H9 (cell line): ENCODE measurements at regions not wholly inside any gene's neighbourhood (a gene's known extent, or its start where the extent isn't known, plus 50 kb on each side); places are given as distances from the start of the nearest gene placed in this dataset.

Experiments used
- DNase-seq: peaks from one replicate; pipeline ENCODE4 v3.0.0-alpha.2; 2017
- H2AFZ ChIP-seq: one replicate; pipeline ENCODE4 v1.6.1; 2013; ENCODE audit warnings: mild to moderate bottlenecking, low read length, control low read depth, moderate library complexity
- H2AK5ac ChIP-seq: 2 replicates; pipeline ENCODE4 v1.6.1; 2013; ENCODE audit warnings: low read length, control low read depth, mixed read lengths; ENCODE audit not compliant: insufficient read length
- H2BK120ac ChIP-seq: one replicate; pipeline ENCODE4 v1.6.1; 2013; ENCODE audit warnings: low read depth, mild to moderate bottlenecking, low read length, control low read depth, inconsistent platforms; ENCODE audit not compliant: poor library complexity, severe bottlenecking
- H2BK12ac ChIP-seq: 2 replicates; pipeline ENCODE4 v1.6.1; 2013; ENCODE audit warnings: low read length, control low read depth, mixed read lengths, low read depth; ENCODE audit not compliant: insufficient read length
- H2BK15ac ChIP-seq: 2 replicates; pipeline ENCODE4 v1.6.1; 2013; ENCODE audit warnings: low read depth, low read length, control low read depth
- H2BK20ac ChIP-seq: one replicate; pipeline ENCODE4 v1.6.1; 2013; ENCODE audit warnings: low read depth, mild to moderate bottlenecking, low read length, control low read depth, inconsistent platforms; ENCODE audit not compliant: poor library complexity, severe bottlenecking
- H2BK5ac ChIP-seq: 2 replicates; pipeline ENCODE4 v1.6.1; 2013; ENCODE audit warnings: low read length, control low read depth, mixed read lengths; ENCODE audit not compliant: insufficient read length
- H3K14ac ChIP-seq: 2 replicates; pipeline ENCODE4 v1.6.1; 2013; ENCODE audit warnings: low read length, control low read depth; ENCODE audit not compliant: insufficient read depth
- H3K18ac ChIP-seq: 2 replicates; pipeline ENCODE4 v1.6.1; 2013; ENCODE audit warnings: low read depth, mild to moderate bottlenecking, mixed read lengths, low read length, control low read depth; ENCODE audit not compliant: insufficient read length
- H3K23ac ChIP-seq: 2 replicates; pipeline ENCODE4 v1.6.1; 2013; ENCODE audit warnings: low read length, control low read depth, mixed read lengths, low read depth; ENCODE audit not compliant: insufficient read length
- H3K23me2 ChIP-seq: 2 replicates; pipeline ENCODE4 v1.6.1; 2013; ENCODE audit warnings: low read depth, mild to moderate bottlenecking, mixed read lengths, low read length, control low read depth; ENCODE audit not compliant: insufficient read length, poor library complexity, severe bottlenecking
- H3K27ac ChIP-seq: 2 replicates; pipeline ENCODE4 v1.5.1; 2013; ENCODE audit warnings: low read length, control low read depth, mixed read lengths, low read depth; ENCODE audit not compliant: insufficient read length
- H3K27me3 ChIP-seq: 2 replicates; pipeline ENCODE4 v1.6.1; 2013; ENCODE audit warnings: low read length, control low read depth, inconsistent platforms; ENCODE audit not compliant: insufficient read depth
- H3K4ac ChIP-seq: 2 replicates; pipeline ENCODE4 v1.6.1; 2013; ENCODE audit warnings: low read depth, mild to moderate bottlenecking, control low read depth, inconsistent platforms, low read length, moderate library complexity
- H3K4me1 ChIP-seq: 2 replicates; pipeline ENCODE4 v1.6.1; 2013; ENCODE audit warnings: low read length, control low read depth, inconsistent platforms; ENCODE audit not compliant: insufficient read depth
- H3K4me2 ChIP-seq: 2 replicates; pipeline ENCODE4 v1.6.1; 2013; ENCODE audit warnings: low read length, control low read depth, mixed read lengths; ENCODE audit not compliant: insufficient read length, insufficient read depth
- H3K56ac ChIP-seq: 2 replicates; pipeline ENCODE4 v1.6.1; 2013; ENCODE audit warnings: low read depth, mild to moderate bottlenecking, mixed read lengths, low read length, control low read depth; ENCODE audit not compliant: insufficient read length
- H3K79me1 ChIP-seq: 2 replicates; pipeline ENCODE4 v1.6.1; 2013; ENCODE audit warnings: low read depth, mild to moderate bottlenecking, moderate library complexity, low read length, control low read depth, inconsistent platforms; ENCODE audit not compliant: insufficient read depth, poor library complexity, severe bottlenecking
- H3K79me2 ChIP-seq: 2 replicates; pipeline ENCODE4 v1.6.1; 2013; ENCODE audit warnings: low read length, control low read depth, inconsistent platforms; ENCODE audit not compliant: insufficient read depth
- H3K9ac ChIP-seq: 2 replicates; pipeline ENCODE4 v1.6.1; 2013; ENCODE audit warnings: low read length, control low read depth, mixed read lengths; ENCODE audit not compliant: insufficient read length; ENCODE audit errors: extremely low read depth
- H3K9me3 ChIP-seq: one replicate; pipeline ENCODE4 v1.6.1; 2013; ENCODE audit warnings: low read depth, low read length, inconsistent platforms; ENCODE audit not compliant: control insufficient read depth
- H3T11ph ChIP-seq: one replicate; pipeline ENCODE4 v1.6.1; 2013; ENCODE audit warnings: mild to moderate bottlenecking, low read length, control low read depth, inconsistent platforms
- H4K20me1 ChIP-seq: one replicate; pipeline ENCODE4 v1.6.1; 2013; ENCODE audit not compliant: control insufficient read depth, insufficient read length, insufficient read depth
- H4K5ac ChIP-seq: 2 replicates; pipeline ENCODE4 v1.6.1; 2013; ENCODE audit warnings: low read depth, mild to moderate bottlenecking, mixed read lengths, low read length, control low read depth; ENCODE audit not compliant: insufficient read length
- H4K8ac ChIP-seq: replicated peaks from 2 replicates; pipeline ENCODE4 v1.6.1; 2013; ENCODE audit warnings: low read length, control low read depth, mixed read lengths, low read depth; ENCODE audit not compliant: insufficient read length
- H4K91ac ChIP-seq: 2 replicates; pipeline ENCODE4 v1.6.1; 2013; ENCODE audit warnings: low read depth, mild to moderate bottlenecking, moderate library complexity, mixed read lengths, low read length, control low read depth; ENCODE audit not compliant: insufficient read length
- H3K27ac Mint-ChIP-seq, 3 experiments: 2 replicates in 2 of 3; 3 replicates in 1 of 3; pipeline ENCODE4 v1.8.0; 2020 to 2021; ENCODE audit warnings: mixed read lengths in 3 of 3, mild to moderate bottlenecking in 1 of 3, moderate library complexity in 1 of 3
- H3K27me3 Mint-ChIP-seq: 2 replicates; pipeline ENCODE4 v1.8.0; 2021; ENCODE audit warnings: low read depth, mild to moderate bottlenecking, moderate library complexity, mixed read lengths
- H3K36me3 Mint-ChIP-seq, 3 experiments: 2 replicates in 2 of 3; 3 replicates in 1 of 3; pipeline ENCODE4 v1.8.0; 2020 to 2021; ENCODE audit warnings: low read depth in 3 of 3, mixed read lengths in 3 of 3; ENCODE audit not compliant: insufficient read depth in 1 of 3
- H3K4me1 Mint-ChIP-seq, 2 experiments: 2 replicates each; pipeline ENCODE4 v1.8.0; 2020; ENCODE audit warnings: mixed read lengths in 2 of 2
- H3K4me3 Mint-ChIP-seq, 2 experiments: 2 replicates in 1 of 2; 3 replicates in 1 of 2; pipeline ENCODE4 v1.8.0; 2020 to 2021; ENCODE audit warnings: mild to moderate bottlenecking in 2 of 2, mixed read lengths in 2 of 2, moderate library complexity in 1 of 2
- H3K9me3 Mint-ChIP-seq, 2 experiments: 2 replicates in 1 of 2; 3 replicates in 1 of 2; pipeline ENCODE4 v1.8.0; 2020; ENCODE audit warnings: mild to moderate bottlenecking in 2 of 2, mixed read lengths in 2 of 2, moderate library complexity in 1 of 2
- CTCF ChIP-seq: fragments of 200-600 bp; sonication (generic); conservative IDR thresholded peaks from 3 replicates; pipeline ENCODE4 v1.8.0; 2021; ENCODE audit warnings: antibody characterized with exemption, mild to moderate bottlenecking
- WGBS: extraction: QIAGEN DNeasy Blood & Tissue Kit; methylation state at CpG from one replicate; pipeline ENCODE4 v1.1.7; 2013; ENCODE audit warnings: missing lambda C conversion rate, low lambda C conversion rate, mixed read lengths; ENCODE audit not compliant: insufficient read length; ENCODE audit errors: extremely low coverage; 5-methylcytosine and 5-hydroxymethylcytosine counted together

DNA sequence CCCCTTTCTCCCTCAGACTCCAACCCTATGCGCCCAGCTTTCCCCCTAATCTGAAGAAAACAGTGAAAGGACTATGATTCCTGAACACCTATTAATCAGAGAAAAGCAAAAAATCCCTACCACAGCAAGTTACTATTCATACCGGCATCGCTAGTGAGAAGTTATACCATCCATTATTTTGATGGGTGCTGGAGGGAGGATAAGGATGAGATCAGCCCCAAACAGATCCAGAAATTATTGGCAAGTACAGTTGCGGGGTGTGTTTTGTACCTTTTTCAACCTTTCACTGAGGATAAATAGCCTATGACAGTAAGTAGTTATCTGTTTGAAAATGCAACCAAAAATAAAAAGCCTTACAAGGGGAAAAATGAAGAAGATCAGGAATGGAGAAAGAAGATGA is 59.9 kb upstream of the ADAMTS9 start:
- Histone ChIP-seq H4K8ac (no peak overlapping the region), H2BK15ac (no peak overlapping the region), H2AFZ (no peak overlapping the region), H3K27ac (no peak overlapping the region), H2BK12ac (no peak overlapping the region), H3K18ac (no peak overlapping the region), H3K23ac (no peak overlapping the region), H2BK20ac (no peak overlapping the region), H4K5ac (no peak overlapping the region), H3K23me2 (no peaks in the 10 kb centered on the region), H3K14ac (no peak overlapping the region), H3K4ac (no peak overlapping the region), H3T11ph (no peak overlapping the region), H2BK120ac (no peak overlapping the region), H3K79me1 (no peaks in the 10 kb centered on the region), H4K20me1 (no peaks in the 10 kb centered on the region), H3K4me1 (peaks cover 4% of the 10 kb centered on the region; the same call in 1 of the 2 replicates), H2BK5ac (no peak overlapping the region), H3K56ac (no peak overlapping the region), H3K9me3 (no peaks in the 10 kb centered on the region), H3K79me2 (no peaks in the 10 kb centered on the region), H4K91ac (no peak overlapping the region), H2AK5ac (no peak overlapping the region), H3K4me2 (no peak overlapping the region), H3K27me3 (no peaks in the 10 kb centered on the region), H3K9ac (no peak overlapping the region)
- Mint-ChIP-seq H3K27ac (peak overlapping the region in 2 of 3 experiments; percentile 59 to 96; a peak in 4 of 7 replicates), H3K9me3 (peaks cover 2 to 5% of the 10 kb centered on the region in 2 experiments; a peak in 3 of 5 replicates), H3K36me3 (peaks cover 0 to 5% (median 0%) of the 10 kb centered on the region in 3 experiments; a peak in 2 of 7 replicates), H3K27me3 (no peaks in the 10 kb centered on the region), H3K4me1 (peaks cover 42 to 62% of the 10 kb centered on the region in 2 experiments), H3K4me3 (no peak overlapping the region)
- no peak for TF ChIP-seq CTCF
- no peak for DNase-seq
- no CpG with 5 or more reads among the region's 4 CpGs for WGBS
